Nephron progenitor cell (in vitro differentiated cells): ENCODE measurements at regions not wholly inside any gene's neighbourhood (a gene's known extent, or its start where the extent isn't known, plus 50 kb on each side); places are given as distances from the start of the nearest gene placed in this dataset.

Experiments
- DNase-seq: peaks from one replicate; pipeline ENCODE4 v3.0.0; 2021
- H3K27ac Mint-ChIP-seq: 2 replicates; pipeline ENCODE4 v1.8.0; 2021; ENCODE audit warnings: mild to moderate bottlenecking, moderate library complexity, mixed read lengths
- H3K27me3 Mint-ChIP-seq: 2 replicates; pipeline ENCODE4 v1.8.0; 2021; ENCODE audit warnings: mild to moderate bottlenecking, low read depth, mixed read lengths; ENCODE audit not compliant: poor library complexity
- H3K36me3 Mint-ChIP-seq: 2 replicates; pipeline ENCODE4 v1.8.0; 2021; ENCODE audit warnings: low read depth, mixed read lengths
- H3K4me1 Mint-ChIP-seq: 2 replicates; pipeline ENCODE4 v1.8.0; 2021; ENCODE audit warnings: mixed read lengths
- H3K4me3 Mint-ChIP-seq: 2 replicates; pipeline ENCODE4 v1.8.0; 2021; ENCODE audit warnings: mild to moderate bottlenecking, moderate library complexity, mixed read lengths
- H3K9me3 Mint-ChIP-seq: 2 replicates; pipeline ENCODE4 v1.8.0; 2021; ENCODE audit warnings: mild to moderate bottlenecking, moderate library complexity, mixed read lengths
- CTCF ChIP-seq: fragments of 200-600 bp; sonication (generic); IDR thresholded peaks from 2 replicates; pipeline ENCODE4 v1.5.0; 2021; ENCODE audit warnings: antibody characterized with exemption

GRCh38 chr2:162945785-162946184, 107.2 kb upstream of the KCNH7 start:
- Mint-ChIP-seq H3K27ac (no peak overlapping the region), H3K4me1 (no peaks in the 10 kb centered on the region), H3K9me3 (peaks cover 25% of the 10 kb centered on the region), H3K4me3 (no peak overlapping the region), H3K36me3 (no peaks in the 10 kb centered on the region), H3K27me3 (no peaks in the 10 kb centered on the region)
- no peak for TF ChIP-seq CTCF
- DNase-seq = no peak

GRCh38 chr2:162938387-162938786, 99.8 kb upstream of the KCNH7 start:
- Mint-ChIP-seq H3K27ac (no peak overlapping the region), H3K27me3 (no peaks in the 10 kb centered on the region), H3K4me1 (no peaks in the 10 kb centered on the region), H3K9me3 (peaks cover 19% of the 10 kb centered on the region), H3K36me3 (no peaks in the 10 kb centered on the region), H3K4me3 (no peak overlapping the region)
- no peak for DNase-seq
- TF ChIP-seq CTCF = no peak

- no peak for TF ChIP-seq CTCF
- Mint-ChIP-seq H3K27ac (no peak overlapping the region), H3K4me1 (no peaks in the 10 kb centered on the region), H3K4me3 (no peak overlapping the region), H3K9me3 (peaks cover 3% of the 10 kb centered on the region), H3K27me3 (peaks cover 4% of the 10 kb centered on the region), H3K36me3 (no peaks in the 10 kb centered on the region)
- DNase-seq = no peak
Observed at GRCh38 chr2:162934191-162934590, 95.6 kb upstream of the KCNH7 start.

GRCh38 chr2:162932416-162932815, 93.8 kb upstream of the KCNH7 start:
- Mint-ChIP-seq H3K36me3 (no peaks in the 10 kb centered on the region), H3K4me3 (no peak overlapping the region), H3K4me1 (no peaks in the 10 kb centered on the region)

GRCh38 chr2:162929571-162929970, 91.0 kb upstream of the KCNH7 start:
- TF ChIP-seq CTCF = no peak
- no peak overlapping the region for H3K4me3 Mint-ChIP-seq
- H3K9me3 Mint-ChIP-seq = no peaks in the 10 kb centered on the region
- peaks cover 7% of the 10 kb centered on the region for H3K27me3 Mint-ChIP-seq
- no peaks in the 10 kb centered on the region for H3K36me3 Mint-ChIP-seq
- H3K27ac Mint-ChIP-seq = no peak overlapping the region
- DNase-seq = no peak
- no peaks in the 10 kb centered on the region for H3K4me1 Mint-ChIP-seq

More at GRCh38 chr2:162932416-162932815, 93.8 kb upstream of the KCNH7 start:
- H3K27me3 Mint-ChIP-seq = peaks cover 4% of the 10 kb centered on the region
- H3K27ac Mint-ChIP-seq = no peak overlapping the region
- H3K9me3 Mint-ChIP-seq = peaks cover 3% of the 10 kb centered on the region
- no peak for TF ChIP-seq CTCF
- no peak for DNase-seq

- no peak for DNase-seq
- H3K4me3 Mint-ChIP-seq = no peak overlapping the region
- peaks cover 7% of the 10 kb centered on the region for H3K27me3 Mint-ChIP-seq
- TF ChIP-seq CTCF = no peak
- H3K9me3 Mint-ChIP-seq = no peaks in the 10 kb centered on the region
- H3K27ac Mint-ChIP-seq = no peak overlapping the region
- no peaks in the 10 kb centered on the region for H3K4me1 Mint-ChIP-seq
- no peaks in the 10 kb centered on the region for H3K36me3 Mint-ChIP-seq
Observed at GRCh38 chr2:162928356-162928755, 89.8 kb upstream of the KCNH7 start.
